ENCODE measurements at regions not wholly inside any gene's neighbourhood (a gene's known extent, or its start where the extent isn't known, plus 50 kb on each side); places are given as distances from the start of the nearest gene placed in this dataset.
A peak's percentile ranks its signal among the peaks of the same experiment; 100 is the strongest.
"Not testable (repeated sequence)": the region's sequence is repeated elsewhere in the genome, so short reads cannot be mapped to it uniquely, and the experiment has no call there.

DNA sequence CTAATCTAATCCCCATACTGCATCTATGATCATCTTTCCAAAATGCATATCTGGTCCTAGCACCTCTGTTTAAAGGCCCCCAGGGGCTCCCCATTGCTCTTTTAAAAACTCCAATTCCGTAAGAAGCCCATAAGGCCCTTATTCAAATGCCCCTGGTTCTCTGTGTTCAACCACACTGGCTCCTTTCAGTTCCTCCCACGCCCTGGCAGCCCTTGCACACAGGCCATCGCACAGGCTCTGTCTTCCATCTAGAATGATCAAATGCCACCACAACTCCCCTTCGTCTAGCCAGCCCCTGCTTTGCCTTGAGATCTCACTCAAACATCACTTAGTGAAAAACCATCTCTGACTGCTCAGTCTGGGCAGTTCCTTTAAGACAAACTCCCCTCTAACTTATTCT, 112.9 kb upstream of the LYZL2 start:
- peak; percentile 33 for DNase-seq (ENCODE audit: low read depth)
- no peak overlapping the region for H3K4me3 ChIP-seq (ENCODE audit: low read depth, low read length)
- no peak for TF ChIP-seq MYC (IDR thresholded peaks at IDR 0.05; ENCODE audit: low read depth, low read length)
- TF ChIP-seq, protein P1, sequence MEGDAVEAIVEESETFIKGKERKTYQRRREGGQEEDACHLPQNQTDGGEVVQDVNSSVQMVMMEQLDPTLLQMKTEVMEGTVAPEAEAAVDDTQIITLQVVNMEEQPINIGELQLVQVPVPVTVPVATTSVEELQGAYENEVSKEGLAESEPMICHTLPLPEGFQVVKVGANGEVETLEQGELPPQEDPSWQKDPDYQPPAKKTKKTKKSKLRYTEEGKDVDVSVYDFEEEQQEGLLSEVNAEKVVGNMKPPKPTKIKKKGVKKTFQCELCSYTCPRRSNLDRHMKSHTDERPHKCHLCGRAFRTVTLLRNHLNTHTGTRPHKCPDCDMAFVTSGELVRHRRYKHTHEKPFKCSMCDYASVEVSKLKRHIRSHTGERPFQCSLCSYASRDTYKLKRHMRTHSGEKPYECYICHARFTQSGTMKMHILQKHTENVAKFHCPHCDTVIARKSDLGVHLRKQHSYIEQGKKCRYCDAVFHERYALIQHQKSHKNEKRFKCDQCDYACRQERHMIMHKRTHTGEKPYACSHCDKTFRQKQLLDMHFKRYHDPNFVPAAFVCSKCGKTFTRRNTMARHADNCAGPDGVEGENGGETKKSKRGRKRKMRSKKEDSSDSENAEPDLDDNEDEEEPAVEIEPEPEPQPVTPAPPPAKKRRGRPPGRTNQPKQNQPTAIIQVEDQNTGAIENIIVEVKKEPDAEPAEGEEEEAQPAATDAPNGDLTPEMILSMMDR (IDR thresholded peaks at IDR 0.05; ENCODE audit: low read depth, low read length), result no peak

GRCh38 chr10:30740774-30741173, 111.2 kb upstream of the LYZL2 start:
- not testable (repeated sequence) for H3K4me3 ChIP-seq (ENCODE audit: low read depth, low read length); DNase-seq (ENCODE audit: low read depth)

DNA sequence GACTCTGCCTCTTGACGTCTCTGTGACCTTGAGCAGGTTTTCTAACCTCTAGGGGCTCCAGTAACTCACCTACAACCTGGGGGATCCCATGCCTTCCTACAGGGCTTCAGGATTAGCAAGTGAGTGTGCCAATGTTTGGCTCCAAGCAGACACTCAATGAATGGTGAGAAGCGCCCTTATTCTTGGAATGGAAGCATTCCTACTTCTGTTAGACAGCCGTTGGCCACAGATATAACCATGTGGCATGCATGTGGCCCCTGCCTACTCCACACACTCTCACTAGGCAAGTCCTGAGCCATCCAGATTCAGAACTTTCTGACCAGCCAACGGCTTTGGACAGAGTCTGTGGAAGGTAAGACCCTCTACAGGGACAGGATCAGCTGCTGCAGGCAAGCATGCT, 108.9 kb upstream of the LYZL2 start:
- no peak overlapping the region for H3K4me3 ChIP-seq (ENCODE audit: low read depth, low read length)
- DNase-seq (ENCODE audit: low read depth), result no peak
- TF ChIP-seq, protein P1 (IDR thresholded peaks at IDR 0.05; ENCODE audit: low read depth, low read length), result no peak
- TF ChIP-seq POLR2A (IDR thresholded peaks at IDR 0.05; ENCODE audit: extremely low read depth, insufficient read length) (no peak), MAX (IDR thresholded peaks at IDR 0.05; ENCODE audit: low read depth, low read length) (no peak), MYC (IDR thresholded peaks at IDR 0.05; ENCODE audit: low read depth, low read length) (no peak)

DNA sequence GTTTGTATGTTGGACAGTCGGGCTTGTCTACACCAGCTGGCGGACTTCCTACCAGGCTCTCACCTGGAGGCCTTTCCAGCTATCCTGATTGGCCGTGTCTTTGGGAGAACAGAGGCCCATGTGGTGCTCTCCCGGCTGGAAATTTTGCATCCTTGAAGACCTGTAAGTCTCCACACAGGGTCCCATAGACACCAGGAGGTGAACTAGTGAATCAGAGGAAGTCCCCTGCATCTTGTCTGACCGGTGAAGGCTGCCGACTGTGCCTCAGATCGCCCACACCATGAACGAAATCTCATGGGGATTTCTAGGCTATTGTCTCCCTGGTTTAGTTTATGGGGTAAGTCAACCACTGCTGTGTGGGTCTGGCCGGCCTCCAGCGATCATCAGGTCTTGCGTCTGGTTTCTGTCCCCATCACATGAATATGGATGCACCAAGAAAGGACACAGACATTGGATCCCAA, 108.4 kb upstream of the LYZL2 start:
- TF ChIP-seq, protein P1 (IDR thresholded peaks at IDR 0.05; ENCODE audit: low read depth, low read length), result no peak
- TF ChIP-seq POLR2A (IDR thresholded peaks at IDR 0.05; ENCODE audit: extremely low read depth, insufficient read length), result no peak
- TF ChIP-seq MAX (IDR thresholded peaks at IDR 0.05; ENCODE audit: low read depth, low read length), result no peak
- TF ChIP-seq MYC (IDR thresholded peaks at IDR 0.05; ENCODE audit: low read depth, low read length), result no peak
- H3K4me3 ChIP-seq (ENCODE audit: low read depth, low read length), result no peak overlapping the region
- DNase-seq (ENCODE audit: low read depth), result peak; percentile 76

GRCh38 chr10:30736685-30737232, 107.2 kb upstream of the LYZL2 start:
- H3K4me3 ChIP-seq (ENCODE audit: low read depth, low read length), result no peak overlapping the region
- TF ChIP-seq MAX (IDR thresholded peaks at IDR 0.05; ENCODE audit: low read depth, low read length) (peak; percentile 79), POLR2A (IDR thresholded peaks at IDR 0.05; ENCODE audit: extremely low read depth, insufficient read length) (no peak), MYC (IDR thresholded peaks at IDR 0.05; ENCODE audit: low read depth, low read length) (no peak; the same call in 1 of the 2 replicates)
- TF ChIP-seq, protein P1 (IDR thresholded peaks at IDR 0.05; ENCODE audit: low read depth, low read length), result no peak
- peak; percentile 86 for DNase-seq (ENCODE audit: low read depth)

DNA sequence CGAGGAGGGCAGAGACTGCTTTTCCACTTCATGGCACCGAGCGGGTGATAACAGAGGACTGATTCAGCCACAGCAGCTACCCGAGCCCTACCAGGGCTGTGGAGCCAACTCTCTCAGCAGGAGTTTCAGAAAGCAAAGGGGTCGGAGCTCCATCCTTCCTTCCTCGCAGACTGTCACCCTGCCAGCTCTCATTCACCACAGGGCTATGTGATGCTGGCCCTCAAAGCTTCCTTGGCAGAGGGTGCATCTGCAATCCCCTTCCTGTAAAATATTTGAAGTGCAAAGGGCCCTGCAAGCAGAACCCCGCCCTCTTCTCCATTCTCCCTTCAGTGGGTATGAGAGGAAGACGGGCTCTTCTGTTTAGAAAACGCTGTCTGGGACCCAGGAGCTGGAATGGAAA, 105.3 kb upstream of the LYZL2 start:
- DNase-seq (ENCODE audit: low read depth), result no peak
- no peak overlapping the region for H3K4me3 ChIP-seq (ENCODE audit: low read depth, low read length)
- TF ChIP-seq POLR2A (IDR thresholded peaks at IDR 0.05; ENCODE audit: extremely low read depth, insufficient read length) (no peak), MAX (IDR thresholded peaks at IDR 0.05; ENCODE audit: low read depth, low read length) (no peak), MYC (IDR thresholded peaks at IDR 0.05; ENCODE audit: low read depth, low read length) (no peak)
- TF ChIP-seq, protein P1 (IDR thresholded peaks at IDR 0.05; ENCODE audit: low read depth, low read length), result no peak
